ENCODE measurements at regions not wholly inside any gene's neighbourhood (a gene's known extent, or its start where the extent isn't known, plus 50 kb on each side); places are given as distances from the start of the nearest gene placed in this dataset.

DNA sequence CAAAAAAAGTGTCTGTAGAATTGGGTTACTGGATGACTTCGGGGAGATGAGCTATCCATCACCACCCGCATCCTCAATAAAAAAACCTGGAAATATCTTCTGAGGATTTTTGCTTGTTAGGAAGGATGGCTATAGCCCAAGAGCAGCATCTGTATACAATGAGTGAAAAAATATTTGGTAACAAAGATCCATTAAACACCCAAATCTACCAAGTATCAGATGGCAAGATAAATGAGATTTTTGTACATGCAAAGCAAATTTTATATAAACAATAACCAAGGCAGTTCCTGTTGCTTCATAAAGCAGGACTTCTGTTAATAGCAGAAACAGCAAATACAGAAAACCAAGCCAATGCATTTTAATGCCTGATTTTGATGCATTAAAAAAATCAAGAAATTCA is 166.6 kb downstream of the SLC28A3 start:
- intact Hi-C loops (cut with micrococcal nuclease) (loop anchor here (1.0 to 10.0 kb wide), 5 partner anchors 37 to 236 kb away; no protein-coding TSS in a partner anchor), dilution Hi-C loops (cut with MboI; ENCODE audit: extremely low pct_ligation_motif_present, low sequenced_read_pairs) (no loop called here)
- no peaks in the 10 kb centered on the region for H3K79me2 ChIP-seq (ENCODE audit: control insufficient read depth, insufficient read depth, low read length)
- peaks cover 11% of the 10 kb centered on the region for H3K4me1 ChIP-seq (ENCODE audit: control insufficient read depth, extremely low read depth, insufficient read depth, low read length)
- no peak overlapping the region for H2AFZ ChIP-seq (ENCODE audit: low read depth, low read length)
- BruUV-seq (replicated peaks), result no TSS peak
- ChIA-PET CTCF (interaction anchor here (0.6 to 3.3 kb wide), 17 partner anchors 8 to 237 kb away, joined by 3 to 30 read pairs (median 9); partner anchors contain the start of genes HNRNPK and RMI1), POLR2A (interaction anchor here (0.6 kb wide), 2 partner anchors 206 to 1837 kb away, joined by 3 to 7 read pairs; no protein-coding TSS in a partner anchor)
- no peaks in the 10 kb centered on the region for H3K36me3 ChIP-seq (ENCODE audit: control insufficient read depth in 2 of 2, extremely low read depth in 1 of 2, insufficient read depth in 2 of 2, low read length in 2 of 2)
- H3K9ac ChIP-seq (replicated peaks; ENCODE audit: extremely low read depth, insufficient read depth, low read length), result no peak overlapping the region
- DNase-seq (ENCODE audit: low read depth, low spot score), result no peak
- no peaks in the 10 kb centered on the region for H3K9me1 ChIP-seq (replicated peaks; ENCODE audit: control insufficient read depth, extremely low read depth, insufficient read depth, low read length)
- H3K27me3 ChIP-seq (ENCODE audit: control insufficient read depth in 2 of 2, insufficient read depth in 2 of 2, low read length in 2 of 2), result peaks cover 0 to 2% of the 10 kb centered on the region in 2 experiments
- H3K9me3 ChIP-seq (replicated peaks; ENCODE audit: control insufficient read depth, insufficient read depth, low read length), result no peaks in the 10 kb centered on the region
- H4K20me1 ChIP-seq (replicated peaks; ENCODE audit: control insufficient read depth, extremely low read depth, insufficient read depth, low read length), result no peaks in the 10 kb centered on the region
- TF ChIP-seq EZH2 (IDR thresholded peaks at IDR 0.05; ENCODE audit: borderline replicate concordance, low read depth, low read length, severe bottlenecking), result no peak
- no peak for TF ChIP-seq MYC (IDR thresholded peaks at IDR 0.05; ENCODE audit: low read depth, low read length)
- TF ChIP-seq GATA2 (IDR thresholded peaks at IDR 0.05; ENCODE audit: insufficient read depth, insufficient read length, low read depth, low read length), result no peak
- no peak for TF ChIP-seq JUN (IDR thresholded peaks at IDR 0.05; ENCODE audit: borderline replicate concordance, insufficient read depth, insufficient read length, low read depth)
- TF ChIP-seq, protein P1, sequence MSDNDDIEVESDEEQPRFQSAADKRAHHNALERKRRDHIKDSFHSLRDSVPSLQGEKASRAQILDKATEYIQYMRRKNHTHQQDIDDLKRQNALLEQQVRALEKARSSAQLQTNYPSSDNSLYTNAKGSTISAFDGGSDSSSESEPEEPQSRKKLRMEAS (IDR thresholded peaks at IDR 0.05; ENCODE audit: insufficient read depth, insufficient read length), result no peak
- no peak for TF ChIP-seq FOS (IDR thresholded peaks at IDR 0.05; ENCODE audit: borderline replicate concordance, insufficient read depth, low read length)
- no peak for TF ChIP-seq POLR2AphosphoS5 (IDR thresholded peaks at IDR 0.05; ENCODE audit: insufficient read depth, low read depth, low read length)
- TF ChIP-seq, protein P2, sequence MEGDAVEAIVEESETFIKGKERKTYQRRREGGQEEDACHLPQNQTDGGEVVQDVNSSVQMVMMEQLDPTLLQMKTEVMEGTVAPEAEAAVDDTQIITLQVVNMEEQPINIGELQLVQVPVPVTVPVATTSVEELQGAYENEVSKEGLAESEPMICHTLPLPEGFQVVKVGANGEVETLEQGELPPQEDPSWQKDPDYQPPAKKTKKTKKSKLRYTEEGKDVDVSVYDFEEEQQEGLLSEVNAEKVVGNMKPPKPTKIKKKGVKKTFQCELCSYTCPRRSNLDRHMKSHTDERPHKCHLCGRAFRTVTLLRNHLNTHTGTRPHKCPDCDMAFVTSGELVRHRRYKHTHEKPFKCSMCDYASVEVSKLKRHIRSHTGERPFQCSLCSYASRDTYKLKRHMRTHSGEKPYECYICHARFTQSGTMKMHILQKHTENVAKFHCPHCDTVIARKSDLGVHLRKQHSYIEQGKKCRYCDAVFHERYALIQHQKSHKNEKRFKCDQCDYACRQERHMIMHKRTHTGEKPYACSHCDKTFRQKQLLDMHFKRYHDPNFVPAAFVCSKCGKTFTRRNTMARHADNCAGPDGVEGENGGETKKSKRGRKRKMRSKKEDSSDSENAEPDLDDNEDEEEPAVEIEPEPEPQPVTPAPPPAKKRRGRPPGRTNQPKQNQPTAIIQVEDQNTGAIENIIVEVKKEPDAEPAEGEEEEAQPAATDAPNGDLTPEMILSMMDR (IDR thresholded peaks at IDR 0.05; ENCODE audit: extremely low read depth in 1 of 2, insufficient read depth in 1 of 2, low read depth in 1 of 2, low read length in 2 of 2), result no peak
- TF ChIP-seq POLR2A (IDR thresholded peaks at IDR 0.05; ENCODE audit: low read depth, low read length), result no peak
- H3K4me2 ChIP-seq (ENCODE audit: insufficient read depth, low read length), result no peak overlapping the region
- H3K27ac ChIP-seq (ENCODE audit: insufficient read depth, low read depth, low read length), result no peak overlapping the region
- no peak overlapping the region for H3K4me3 ChIP-seq (replicated peaks in 1 of 3; ENCODE audit: insufficient read depth in 1 of 3, low read depth in 1 of 3, low read length in 3 of 3)
- FAIRE-seq, result peak; percentile 42

Measured in endothelial cell of umbilical vein (primary cell).